ENCODE measurements at regions not wholly inside any gene's neighbourhood (a gene's known extent, or its start where the extent isn't known, plus 50 kb on each side); places are given as distances from the start of the nearest gene placed in this dataset.
A peak's percentile ranks its signal among the peaks of the same experiment; 100 is the strongest.
"Not testable (repeated sequence)": the region's sequence is repeated elsewhere in the genome, so short reads cannot be mapped to it uniquely, and the experiment has no call there.

GRCh38 chr9:90981726-90982125 lies 180.1 kb downstream of the SYK start:
- DNase-seq, result no peak

GRCh38 chr9:90983394-90983793 lies 181.8 kb downstream of the SYK start:
- DNase-seq, result no peak

GRCh38 chr9:90985631-90986030 lies 184.0 kb downstream of the SYK start:
- no peak for DNase-seq

GRCh38 chr9:90986161-90986560 lies 184.5 kb downstream of the SYK start:
- DNase-seq, result no peak

- DNase-seq, result no peak
Observed at GRCh38 chr9:90987566-90987965, 185.9 kb downstream of the SYK start.

- DNase-seq, result no peak
Observed at GRCh38 chr9:90988318-90988717, 186.7 kb downstream of the SYK start.

- no peak for DNase-seq
Observed at GRCh38 chr9:90991953-90992352, 190.3 kb downstream of the SYK start.

- DNase-seq, result no peak
Observed at GRCh38 chr9:90995516-90995915, 193.9 kb downstream of the SYK start.

- DNase-seq, result no peak
Observed at GRCh38 chr9:90996154-90997065, 194.8 kb downstream of the SYK start.

GRCh38 chr9:90998573-90998972 lies 197.0 kb downstream of the SYK start:
- DNase-seq, result no peak

GRCh38 chr9:90999425-91000397 lies 198.1 kb downstream of the SYK start:
- DNase-seq, result no peak

- peak; percentile 23 for DNase-seq
Observed at GRCh38 chr9:91001146-91001611, 199.6 kb downstream of the SYK start.

GRCh38 chr9:91004484-91004883 lies 202.9 kb downstream of the SYK start:
- DNase-seq, result no peak

- DNase-seq, result no peak
Observed at GRCh38 chr9:91004992-91005391, 203.4 kb downstream of the SYK start.

- no peak for DNase-seq
Observed at GRCh38 chr9:91006046-91006445, 204.4 kb downstream of the SYK start.

- DNase-seq, result no peak
Observed at GRCh38 chr9:91008568-91008967, 206.9 kb downstream of the SYK start.

GRCh38 chr9:91011891-91012290 lies 210.3 kb downstream of the SYK start:
- DNase-seq, result no peak

- no peak for DNase-seq
Observed at GRCh38 chr9:91012933-91013841, 211.6 kb downstream of the SYK start.

GRCh38 chr9:91017245-91017644 lies 215.6 kb downstream of the SYK start:
- no peak for DNase-seq

GRCh38 chr9:91019871-91020270 lies 218.3 kb downstream of the SYK start:
- DNase-seq, result not testable (repeated sequence)

GRCh38 chr9:91021656-91022055 lies 220.0 kb downstream of the SYK start:
- not testable (repeated sequence) for DNase-seq

GRCh38 chr9:91023741-91024140 lies 222.1 kb downstream of the SYK start:
- no peak for DNase-seq
